Activated T-helper 1 cell treated with Interleukin-2 at 50 U/mL for 16 hours (primary cell): ENCODE measurements at regions not wholly inside any gene's neighbourhood (a gene's known extent, or its start where the extent isn't known, plus 50 kb on each side); places are given as distances from the start of the nearest gene placed in this dataset.
"Not testable (repeated sequence)": the region's sequence is repeated elsewhere in the genome, so short reads cannot be mapped to it uniquely, and the experiment has no call there.

Experiments
- DNase-seq: peaks from one replicate; pipeline ENCODE4 v3.0.0-alpha.2; 2020; ENCODE audit warnings: low read depth

GRCh38 chr6:130674604-130675003 is 152.6 kb upstream of the SMLR1 start:
- no peak for DNase-seq

GRCh38 chr6:130675072-130675471 is 152.1 kb upstream of the SMLR1 start:
- DNase-seq, result no peak

GRCh38 chr6:130676077-130676772 is 151.0 kb upstream of the SMLR1 start:
- DNase-seq, result no peak

GRCh38 chr6:130676773-130677144 is 150.4 kb upstream of the SMLR1 start:
- no peak for DNase-seq

GRCh38 chr6:130677312-130677711 is 149.9 kb upstream of the SMLR1 start:
- DNase-seq, result no peak

- no peak for DNase-seq
These were observed 149.4 kb upstream of the SMLR1 start for GRCh38 chr6:130677766-130678165.

- DNase-seq, result no peak
These were observed 147.5 kb upstream of the SMLR1 start for GRCh38 chr6:130679684-130680083.

- no peak for DNase-seq
These were observed 147.1 kb upstream of the SMLR1 start for GRCh38 chr6:130680116-130680515.

- DNase-seq, result no peak
These were observed 146.2 kb upstream of the SMLR1 start for GRCh38 chr6:130681028-130681427.

GRCh38 chr6:130682066-130682465 is 145.1 kb upstream of the SMLR1 start:
- DNase-seq, result no peak

- DNase-seq, result no peak
These were observed 143.3 kb upstream of the SMLR1 start for GRCh38 chr6:130683761-130684517.

- no peak for DNase-seq
These were observed 134.5 kb upstream of the SMLR1 start for GRCh38 chr6:130692659-130693058.

GRCh38 chr6:130693944-130694343 is 133.3 kb upstream of the SMLR1 start:
- DNase-seq, result no peak

- DNase-seq, result no peak
These were observed 132.6 kb upstream of the SMLR1 start for GRCh38 chr6:130694606-130695005.

- DNase-seq, result no peak
These were observed 130.4 kb upstream of the SMLR1 start for GRCh38 chr6:130696806-130697205.

GRCh38 chr6:130697271-130697994 is 129.8 kb upstream of the SMLR1 start:
- no peak for DNase-seq

- peak; percentile 7 for DNase-seq
These were observed 129.1 kb upstream of the SMLR1 start for GRCh38 chr6:130697995-130698535.

- no peak for DNase-seq
These were observed 127.5 kb upstream of the SMLR1 start for GRCh38 chr6:130699742-130700141.

GRCh38 chr6:130700397-130700796 is 126.8 kb upstream of the SMLR1 start:
- DNase-seq, result no peak

- no peak for DNase-seq
These were observed 118.9 kb upstream of the SMLR1 start for GRCh38 chr6:130708338-130708737.

GRCh38 chr6:130711641-130712040 is 115.6 kb upstream of the SMLR1 start:
- DNase-seq, result not testable (repeated sequence)

- no peak for DNase-seq
These were observed 114.1 kb upstream of the SMLR1 start for GRCh38 chr6:130713144-130713543.

- no peak for DNase-seq
These were observed 112.1 kb upstream of the SMLR1 start for GRCh38 chr6:130715058-130715457.
